ENCODE measurements at regions not wholly inside any gene's neighbourhood (a gene's known extent, or its start where the extent isn't known, plus 50 kb on each side); places are given as distances from the start of the nearest gene placed in this dataset.

DNA sequence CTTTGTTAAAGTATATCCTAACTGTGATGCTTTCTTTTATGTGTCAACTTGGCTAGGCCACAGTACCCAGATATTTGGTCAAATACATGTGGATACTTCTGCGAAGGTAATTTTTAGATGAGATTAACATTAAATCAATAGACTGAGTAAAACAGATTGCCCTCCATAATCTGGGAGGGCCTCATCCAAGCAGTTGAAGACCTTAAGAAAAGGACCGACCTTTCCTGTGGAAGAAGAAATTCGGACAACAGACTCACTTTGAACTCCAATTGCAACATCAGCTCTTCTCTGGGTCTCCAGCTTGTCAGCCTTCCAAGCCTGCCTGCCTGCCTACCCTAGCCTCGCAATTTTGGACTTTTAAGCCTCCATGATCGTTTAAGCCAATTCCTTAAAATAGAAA lies 57.9 kb upstream of the DOCK9 start:
- DNase-seq (ENCODE audit: insufficient read length, low spot score) (no peak), FAIRE-seq (no peak)
- TF ChIP-seq, protein P1, sequence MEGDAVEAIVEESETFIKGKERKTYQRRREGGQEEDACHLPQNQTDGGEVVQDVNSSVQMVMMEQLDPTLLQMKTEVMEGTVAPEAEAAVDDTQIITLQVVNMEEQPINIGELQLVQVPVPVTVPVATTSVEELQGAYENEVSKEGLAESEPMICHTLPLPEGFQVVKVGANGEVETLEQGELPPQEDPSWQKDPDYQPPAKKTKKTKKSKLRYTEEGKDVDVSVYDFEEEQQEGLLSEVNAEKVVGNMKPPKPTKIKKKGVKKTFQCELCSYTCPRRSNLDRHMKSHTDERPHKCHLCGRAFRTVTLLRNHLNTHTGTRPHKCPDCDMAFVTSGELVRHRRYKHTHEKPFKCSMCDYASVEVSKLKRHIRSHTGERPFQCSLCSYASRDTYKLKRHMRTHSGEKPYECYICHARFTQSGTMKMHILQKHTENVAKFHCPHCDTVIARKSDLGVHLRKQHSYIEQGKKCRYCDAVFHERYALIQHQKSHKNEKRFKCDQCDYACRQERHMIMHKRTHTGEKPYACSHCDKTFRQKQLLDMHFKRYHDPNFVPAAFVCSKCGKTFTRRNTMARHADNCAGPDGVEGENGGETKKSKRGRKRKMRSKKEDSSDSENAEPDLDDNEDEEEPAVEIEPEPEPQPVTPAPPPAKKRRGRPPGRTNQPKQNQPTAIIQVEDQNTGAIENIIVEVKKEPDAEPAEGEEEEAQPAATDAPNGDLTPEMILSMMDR (IDR thresholded peaks at IDR 0.05; ENCODE audit: insufficient read depth, missing control alignments), result no peak

DNA sequence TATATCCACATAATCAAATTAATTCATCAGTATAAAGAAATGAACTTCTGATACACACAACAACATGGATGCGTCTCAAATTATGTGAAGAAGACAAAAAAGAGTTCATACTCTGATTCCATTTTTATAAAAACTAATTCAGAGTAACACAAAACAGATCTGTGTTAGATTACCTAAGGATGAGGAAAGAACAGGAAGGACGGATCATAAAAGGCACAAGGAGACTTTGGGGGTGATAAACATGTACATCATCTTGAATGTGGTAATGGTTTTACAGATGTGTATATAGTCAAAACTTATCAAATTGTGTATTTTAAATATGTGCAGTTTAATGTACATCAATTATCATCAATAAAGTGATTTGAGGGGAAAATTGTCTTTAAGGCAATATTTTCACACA lies 59.9 kb upstream of the DOCK9 start:
- DNase-seq (ENCODE audit: insufficient read length, low spot score) (no peak), FAIRE-seq (no peak)
- TF ChIP-seq, protein P1 (IDR thresholded peaks at IDR 0.05; ENCODE audit: insufficient read depth, missing control alignments), result no peak

DNA sequence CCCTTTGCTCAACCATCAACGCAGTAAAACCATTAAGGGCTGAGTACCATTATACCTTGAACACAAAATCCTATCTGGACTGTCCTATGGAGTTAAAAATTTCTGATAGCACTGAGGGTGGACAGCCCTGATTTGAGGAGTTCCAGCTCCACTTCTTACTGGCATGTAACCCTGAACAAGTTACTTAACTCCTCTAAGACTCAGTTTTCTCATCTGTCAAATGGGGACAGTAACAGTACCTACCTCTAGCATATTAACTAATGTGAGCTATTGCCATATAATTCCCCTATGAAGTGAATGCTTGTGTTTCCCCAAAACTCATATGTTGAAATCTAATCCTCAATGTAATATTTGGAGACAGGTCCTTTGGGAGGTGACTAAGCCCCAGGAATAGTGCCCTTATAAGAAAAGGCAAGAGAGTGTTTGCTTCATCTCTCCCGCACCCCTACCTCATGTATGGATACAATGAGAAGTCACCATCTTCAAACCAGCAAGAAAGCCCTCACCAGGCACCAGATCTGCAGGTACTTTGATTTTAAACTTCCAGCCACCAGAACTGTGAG lies 61.9 kb upstream of the DOCK9 start:
- TF ChIP-seq, protein P1 (IDR thresholded peaks at IDR 0.05; ENCODE audit: insufficient read depth, missing control alignments), result no peak
- FAIRE-seq (no peak), DNase-seq (ENCODE audit: insufficient read length, low spot score) (no peak)

DNA sequence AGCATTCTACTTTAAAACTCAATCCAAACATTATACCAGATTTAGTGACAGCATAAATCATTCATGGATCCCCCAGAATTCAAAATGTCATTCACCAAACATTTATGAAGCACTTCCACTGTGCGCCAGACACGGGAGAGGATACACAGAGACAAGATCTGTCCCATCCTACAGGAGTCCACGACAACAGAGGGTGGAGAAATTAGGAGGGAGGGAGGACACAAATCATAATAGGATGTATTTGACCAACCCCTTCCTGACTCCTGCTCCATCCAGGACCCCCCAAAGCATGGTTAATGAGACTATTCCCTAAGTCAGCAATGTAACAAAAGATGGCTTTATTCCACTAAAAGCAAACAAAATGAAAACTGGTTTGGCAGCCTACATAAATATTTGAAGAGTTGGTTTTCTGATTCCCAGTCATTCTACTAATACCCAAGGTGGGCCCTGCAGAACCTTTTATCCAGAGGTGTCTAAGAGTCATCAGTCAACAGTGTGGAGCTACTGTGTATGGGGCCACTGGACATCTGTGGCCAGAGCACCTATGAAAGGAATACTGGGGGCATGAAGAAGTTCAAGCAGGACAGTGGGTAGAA lies 62.8 kb upstream of the DOCK9 start:
- FAIRE-seq (no peak), DNase-seq (ENCODE audit: insufficient read length, low spot score) (no peak)
- TF ChIP-seq, protein P1 (IDR thresholded peaks at IDR 0.05; ENCODE audit: insufficient read depth, missing control alignments), result no peak

DNA sequence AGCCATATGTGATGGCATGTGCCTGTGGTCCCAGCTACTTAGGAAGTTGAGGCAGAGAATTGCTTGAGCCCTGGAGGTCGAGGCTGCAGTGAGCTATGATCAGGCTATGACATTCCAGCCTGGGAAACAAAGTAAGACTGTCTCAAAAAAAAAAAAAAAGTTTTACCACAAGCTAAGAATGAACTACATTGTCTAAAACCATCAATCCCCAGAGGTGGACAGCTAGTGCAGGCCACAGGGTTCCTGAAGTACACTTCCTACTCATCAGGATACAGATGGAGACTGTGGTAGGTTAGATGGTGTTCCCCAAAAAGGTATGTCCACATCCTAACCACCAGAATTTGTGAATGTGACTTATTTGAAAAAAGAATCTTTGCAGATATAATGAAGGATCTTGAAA lies 63.5 kb upstream of the DOCK9 start:
- TF ChIP-seq, protein P1 (IDR thresholded peaks at IDR 0.05; ENCODE audit: insufficient read depth, missing control alignments), result no peak
- DNase-seq (ENCODE audit: insufficient read length, low spot score) (no peak), FAIRE-seq (no peak)

DNA sequence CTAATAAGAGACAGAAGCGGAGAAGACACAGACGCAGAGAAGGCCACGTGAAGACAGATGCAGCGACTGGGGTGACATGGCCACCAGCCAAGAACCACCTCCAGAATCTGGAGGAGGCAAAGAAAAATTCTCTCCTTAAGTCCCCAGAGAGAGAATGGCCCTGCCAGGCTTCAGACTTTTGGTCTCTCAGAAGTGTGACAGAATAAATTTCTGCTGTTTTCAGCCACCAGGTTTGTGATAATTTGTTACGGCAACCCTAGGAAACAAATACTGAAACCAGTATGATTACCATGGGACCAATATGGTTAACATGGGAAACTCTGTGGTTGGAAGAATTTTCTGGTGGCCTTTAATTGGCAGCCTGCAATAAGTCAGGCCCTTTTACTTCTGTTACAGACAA lies 63.9 kb upstream of the DOCK9 start:
- DNase-seq (ENCODE audit: insufficient read length, low spot score) (no peak), FAIRE-seq (no peak)
- TF ChIP-seq, protein P1 (IDR thresholded peaks at IDR 0.05; ENCODE audit: insufficient read depth, missing control alignments), result no peak

DNA sequence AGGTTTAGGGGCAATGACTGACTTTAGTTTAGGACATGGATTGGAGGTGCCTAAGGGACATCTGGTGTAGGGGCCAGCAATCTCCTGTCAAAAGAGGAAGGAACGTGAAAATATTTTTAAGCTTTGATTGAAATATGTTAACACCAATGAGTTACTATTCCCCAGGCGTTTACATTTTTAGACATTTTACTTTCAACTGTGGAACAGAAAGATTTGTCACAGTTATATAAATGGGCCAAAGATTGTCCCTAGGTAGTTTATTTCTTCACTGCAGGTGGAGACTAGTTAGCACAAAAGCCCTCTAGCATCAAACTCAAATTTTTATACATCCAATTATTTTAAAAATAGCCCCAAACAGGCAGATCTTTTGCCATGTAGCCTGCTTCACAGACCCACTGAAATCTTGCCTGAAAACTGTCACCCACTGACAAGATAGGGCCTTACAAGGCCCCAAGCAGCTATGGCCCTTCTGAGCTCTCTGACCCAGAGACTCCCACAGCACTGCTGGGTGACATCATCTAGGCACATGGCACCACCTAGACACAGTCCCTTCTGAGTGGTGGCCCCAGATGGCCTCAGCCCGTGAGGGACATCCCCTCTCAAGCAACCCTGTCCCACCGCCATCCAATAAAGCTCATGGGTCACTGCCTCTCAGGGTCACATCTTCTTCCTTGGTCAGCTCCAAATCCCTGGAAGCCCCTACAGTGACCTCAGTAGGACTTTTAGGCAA lies 64.8 kb upstream of the DOCK9 start:
- TF ChIP-seq, protein P1 (IDR thresholded peaks at IDR 0.05; ENCODE audit: insufficient read depth, missing control alignments), result no peak
- FAIRE-seq (no peak), DNase-seq (ENCODE audit: insufficient read length, low spot score) (no peak)
